ENCODE measurements at regions not wholly inside any gene's neighbourhood (a gene's known extent, or its start where the extent isn't known, plus 50 kb on each side); places are given as distances from the start of the nearest gene placed in this dataset.

- no peak for DNase-seq
- no TSS peak for BruUV-seq (replicated peaks)
- H3K4me1 Mint-ChIP-seq (ENCODE audit: low read depth, unreplicated experiment), result peaks cover 11% of the 10 kb centered on the region
- Histone ChIP-seq H3K4me1 (no peaks in the 10 kb centered on the region), H3K36me3 (ENCODE audit: control insufficient read depth, insufficient read depth, low read length) (no peaks in the 10 kb centered on the region), H3K9me3 (no peaks in the 10 kb centered on the region), H3K4me3 (ENCODE audit: low read depth, low read length) (no peak overlapping the region), H3K27me3 (replicated peaks; ENCODE audit: control insufficient read depth, insufficient read depth, low read length) (no peaks in the 10 kb centered on the region)
- peaks cover 2% of the 10 kb centered on the region for H3K27me3 Mint-ChIP-seq (ENCODE audit: insufficient read depth, unreplicated experiment)
- no peak for TF ChIP-seq CTCF (IDR thresholded peaks at IDR 0.05; ENCODE audit: insufficient read depth in 1 of 2, low read depth in 1 of 2, low read length in 1 of 2, severe bottlenecking in 1 of 2, unreplicated experiment in 1 of 2)
- H3K36me3 Mint-ChIP-seq (ENCODE audit: insufficient read depth, unreplicated experiment), result no peaks in the 10 kb centered on the region
- no peak overlapping the region for H3K27ac Mint-ChIP-seq (ENCODE audit: unreplicated experiment)
- intact Hi-C loops (cut with micrococcal nuclease; ENCODE audit: unreplicated experiment), result no loop called here
- no peaks in the 10 kb centered on the region for H3K9me3 Mint-ChIP-seq (ENCODE audit: unreplicated experiment)
- POLR2A ChIA-PET, result no interaction called here
- H3K4me3 Mint-ChIP-seq (ENCODE audit: unreplicated experiment), result no peak overlapping the region
- CTCF ChIA-PET, result interaction anchor here (0.6 kb wide), 1 partner anchor 983 kb away, joined by 4 read pairs; no protein-coding TSS in a partner anchor
Measured at GRCh38 chr4:74522251-74522991, 77.5 kb downstream of the AREG start.

- ChIA-PET POLR2A (no interaction called here), CTCF (interaction anchor here (0.6 kb wide), 1 partner anchor 983 kb away, joined by 4 read pairs; no protein-coding TSS in a partner anchor)
- Mint-ChIP-seq H3K4me1 (ENCODE audit: low read depth, unreplicated experiment) (peaks cover 11% of the 10 kb centered on the region), H3K4me3 (ENCODE audit: unreplicated experiment) (no peak overlapping the region), H3K27ac (ENCODE audit: unreplicated experiment) (no peak overlapping the region), H3K27me3 (ENCODE audit: insufficient read depth, unreplicated experiment) (peaks cover 2% of the 10 kb centered on the region), H3K36me3 (ENCODE audit: insufficient read depth, unreplicated experiment) (no peaks in the 10 kb centered on the region), H3K9me3 (ENCODE audit: unreplicated experiment) (no peaks in the 10 kb centered on the region)
- Histone ChIP-seq H3K4me1 (0 out of 2 replicates have a peak, but pooled peaks cover under 1% of the 10 kb centered on the region), H3K27me3 (replicated peaks; ENCODE audit: control insufficient read depth, insufficient read depth, low read length) (no peaks in the 10 kb centered on the region), H3K36me3 (ENCODE audit: control insufficient read depth, insufficient read depth, low read length) (no peaks in the 10 kb centered on the region), H3K9me3 (no peaks in the 10 kb centered on the region), H3K4me3 (ENCODE audit: low read depth, low read length) (no peak overlapping the region)
- intact Hi-C loops (cut with micrococcal nuclease; ENCODE audit: unreplicated experiment), result no loop called here
- no peak for DNase-seq
- no peak for TF ChIP-seq CTCF (IDR thresholded peaks at IDR 0.05; ENCODE audit: insufficient read depth in 1 of 2, low read depth in 1 of 2, low read length in 1 of 2, severe bottlenecking in 1 of 2, unreplicated experiment in 1 of 2)
- no TSS peak for BruUV-seq (replicated peaks)
Measured at GRCh38 chr4:74523096-74523495, 78.2 kb downstream of the AREG start.

- no peaks in the 10 kb centered on the region for H3K36me3 Mint-ChIP-seq (ENCODE audit: insufficient read depth, unreplicated experiment)
- no peak for TF ChIP-seq CTCF (IDR thresholded peaks at IDR 0.05; ENCODE audit: insufficient read depth in 1 of 2, low read depth in 1 of 2, low read length in 1 of 2, severe bottlenecking in 1 of 2, unreplicated experiment in 1 of 2)
- Histone ChIP-seq H3K27me3 (replicated peaks; ENCODE audit: control insufficient read depth, insufficient read depth, low read length) (no peaks in the 10 kb centered on the region), H3K36me3 (ENCODE audit: control insufficient read depth, insufficient read depth, low read length) (no peaks in the 10 kb centered on the region), H3K9me3 (no peaks in the 10 kb centered on the region), H3K4me3 (ENCODE audit: low read depth, low read length) (no peak overlapping the region), H3K4me1 (peaks cover 17% of the 10 kb centered on the region)
- no peaks in the 10 kb centered on the region for H3K27me3 Mint-ChIP-seq (ENCODE audit: insufficient read depth, unreplicated experiment)
- no TSS peak for BruUV-seq (replicated peaks)
- ChIA-PET POLR2A (no interaction called here), CTCF (no interaction called here)
- H3K4me3 Mint-ChIP-seq (ENCODE audit: unreplicated experiment), result no peak overlapping the region
- intact Hi-C loops (cut with micrococcal nuclease; ENCODE audit: unreplicated experiment), result no loop called here
- H3K9me3 Mint-ChIP-seq (ENCODE audit: unreplicated experiment), result no peaks in the 10 kb centered on the region
- no peak for DNase-seq
- H3K4me1 Mint-ChIP-seq (ENCODE audit: low read depth, unreplicated experiment), result peaks cover 19% of the 10 kb centered on the region
- no peak overlapping the region for H3K27ac Mint-ChIP-seq (ENCODE audit: unreplicated experiment)
Measured at GRCh38 chr4:74524985-74525384, 80.0 kb downstream of the AREG start.
